NB4 (cell line): ENCODE measurements at regions not wholly inside any gene's neighbourhood (a gene's known extent, or its start where the extent isn't known, plus 50 kb on each side); places are given as distances from the start of the nearest gene placed in this dataset.

Source experiments
- CTCF ChIP-seq: IDR thresholded peaks from one replicate; pipeline ENCODE4 v1.5.1; 2012; ENCODE audit warnings: low read depth, low read length
- MYC ChIP-seq: IDR thresholded peaks from 2 replicates; pipeline ENCODE4 v1.6.1; 2011; ENCODE audit warnings: low read depth, low read length
- POLR2A ChIP-seq: IDR thresholded peaks from 2 replicates; pipeline ENCODE4 v1.6.1; 2011; ENCODE audit warnings: mild to moderate bottlenecking; ENCODE audit not compliant: insufficient read length; ENCODE audit errors: extremely low read depth

GRCh38 chr1:47577303-47578025 lies 139.6 kb downstream of the FOXD2 start:
- no peak for TF ChIP-seq CTCF
- no peak for TF ChIP-seq MYC
- TF ChIP-seq POLR2A, result no peak
